ENCODE measurements at regions not wholly inside any gene's neighbourhood (a gene's known extent, or its start where the extent isn't known, plus 50 kb on each side); places are given as distances from the start of the nearest gene placed in this dataset.
"Not testable (repeated sequence)": the region's sequence is repeated elsewhere in the genome, so short reads cannot be mapped to it uniquely, and the experiment has no call there.

DNA sequence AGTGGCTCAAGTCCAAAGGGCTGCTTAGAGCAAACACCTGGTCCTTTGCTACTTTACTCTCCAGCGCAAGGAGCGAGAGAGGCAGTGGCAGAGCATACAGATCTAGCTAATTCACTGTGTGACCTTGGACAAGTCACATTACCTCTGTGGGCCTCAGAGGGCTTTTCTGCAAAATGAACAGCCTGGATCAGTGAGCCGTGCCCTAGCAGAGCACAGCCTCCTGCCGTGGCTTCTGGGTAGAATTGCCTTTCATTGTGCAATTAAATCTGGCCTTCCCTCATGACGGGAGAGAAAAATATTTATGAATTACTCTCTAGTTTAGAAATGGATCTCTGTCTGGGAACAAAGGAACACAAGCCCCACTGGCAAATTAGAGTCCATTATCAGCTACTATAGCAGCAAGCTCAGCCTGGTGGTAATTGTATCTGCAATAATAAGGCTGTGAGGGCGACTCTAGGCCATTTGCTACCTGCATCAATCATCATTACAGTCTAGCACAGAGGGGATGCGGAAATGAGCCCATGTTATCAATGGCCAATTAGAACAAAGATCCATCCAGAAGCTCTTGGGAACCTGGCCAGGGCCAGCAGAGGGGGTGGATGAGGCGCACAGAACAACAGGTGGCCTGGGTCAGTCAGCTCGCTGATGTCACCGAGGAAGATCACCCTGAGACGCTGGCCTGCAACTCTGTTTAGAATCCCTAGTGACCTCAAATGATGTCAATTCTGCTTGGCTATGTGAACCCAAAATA, 114.2 kb upstream of the LY86 start:
- no peak for DNase-seq (ENCODE audit: low read depth in 4 of 4, low spot score in 1 of 4)

- DNase-seq (ENCODE audit: low read depth in 4 of 4, low spot score in 1 of 4): no peak
Measured at GRCh38 chr6:6479785-6480184, 108.7 kb upstream of the LY86 start.

DNA sequence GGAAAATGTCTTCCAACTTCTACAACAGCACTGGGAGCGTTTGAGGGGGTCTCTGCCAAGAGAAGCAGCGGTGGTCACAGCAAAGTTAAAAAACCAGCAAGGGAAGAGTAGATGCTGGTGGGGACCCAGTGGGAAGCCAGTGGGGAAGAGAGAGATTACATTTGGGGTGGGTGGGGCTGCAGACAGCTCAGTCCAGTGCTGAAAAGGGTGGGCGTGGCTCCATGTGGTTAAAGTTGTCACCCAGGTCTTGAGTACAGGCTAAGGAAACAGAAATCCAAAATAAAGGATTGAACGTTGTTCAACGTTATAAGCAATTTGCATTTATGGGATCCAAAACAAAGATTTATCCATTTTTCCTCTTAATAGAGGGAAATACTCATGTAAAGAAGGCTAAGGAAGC, 106.3 kb upstream of the LY86 start:
- DNase-seq (ENCODE audit: low read depth in 4 of 4, low spot score in 1 of 4): no peak

GRCh38 chr6:6483168-6483567, 105.4 kb upstream of the LY86 start:
- DNase-seq (ENCODE audit: low read depth in 4 of 4, low spot score in 1 of 4): no peak

DNA sequence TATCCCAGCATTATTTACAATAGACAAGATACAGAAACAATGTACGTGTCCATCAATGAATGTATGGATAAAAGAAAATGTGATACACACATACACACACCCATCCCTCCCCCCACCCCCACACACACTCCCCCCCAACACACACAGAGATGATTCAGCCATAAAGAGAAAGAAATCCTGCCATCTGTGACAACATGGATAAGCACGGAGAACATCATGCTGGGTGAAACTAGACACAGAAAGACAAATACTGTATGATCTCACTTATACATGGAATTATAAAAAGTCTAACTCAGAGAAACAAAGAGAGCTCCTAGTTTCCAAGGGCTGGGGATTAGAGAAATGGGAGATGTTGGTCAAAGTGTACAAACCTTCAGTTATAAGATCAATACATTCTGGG, 104.8 kb upstream of the LY86 start:
- DNase-seq (ENCODE audit: low read depth in 4 of 4, low spot score in 1 of 4): no peak

DNA sequence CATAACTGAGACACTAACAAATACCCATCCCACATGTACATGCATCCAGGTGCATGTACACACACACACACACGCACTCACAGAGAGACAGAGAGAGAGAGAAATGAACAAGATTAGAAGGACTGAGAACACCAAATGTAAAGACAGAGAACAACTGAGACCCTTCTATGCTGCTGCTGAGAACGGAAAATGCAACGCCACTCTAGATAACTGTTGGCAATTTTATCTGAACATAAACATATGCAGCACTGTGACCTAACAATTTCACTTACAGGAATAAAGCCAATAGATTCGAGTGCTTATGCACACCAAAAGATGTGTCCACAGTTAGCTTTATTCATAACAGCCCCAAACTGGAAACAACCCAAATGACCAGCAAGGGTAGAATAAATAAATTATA, 103.8 kb upstream of the LY86 start:
- no peak for DNase-seq (ENCODE audit: low read depth in 4 of 4, low spot score in 1 of 4)

DNA sequence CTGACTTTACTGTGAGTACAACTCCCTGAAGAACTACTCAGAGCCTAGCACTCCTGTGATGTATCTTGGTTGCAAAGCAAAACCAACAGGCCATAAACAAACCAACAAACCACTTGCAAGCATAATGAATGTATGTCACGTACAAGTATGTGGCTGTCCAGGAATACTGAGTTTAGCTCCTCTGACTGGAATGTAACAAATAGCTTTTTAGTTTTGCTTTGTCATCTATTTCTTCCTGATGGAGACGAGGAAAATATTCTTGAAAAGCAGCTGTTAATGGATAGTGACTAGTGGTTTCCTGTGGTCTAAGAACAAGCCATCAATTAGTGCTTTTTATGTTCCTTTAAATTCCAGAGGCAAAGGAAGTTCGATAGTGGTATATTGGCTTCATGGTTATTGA, 101.9 kb upstream of the LY86 start:
- no peak for DNase-seq (ENCODE audit: low read depth in 4 of 4, low spot score in 1 of 4)

- no peak for DNase-seq (ENCODE audit: low read depth in 4 of 4, low spot score in 1 of 4)
Measured at GRCh38 chr6:6491761-6492160, 96.8 kb upstream of the LY86 start.

GRCh38 chr6:6492675-6493074, 95.8 kb upstream of the LY86 start:
- no peak for DNase-seq (ENCODE audit: low read depth in 4 of 4, low spot score in 1 of 4)

DNA sequence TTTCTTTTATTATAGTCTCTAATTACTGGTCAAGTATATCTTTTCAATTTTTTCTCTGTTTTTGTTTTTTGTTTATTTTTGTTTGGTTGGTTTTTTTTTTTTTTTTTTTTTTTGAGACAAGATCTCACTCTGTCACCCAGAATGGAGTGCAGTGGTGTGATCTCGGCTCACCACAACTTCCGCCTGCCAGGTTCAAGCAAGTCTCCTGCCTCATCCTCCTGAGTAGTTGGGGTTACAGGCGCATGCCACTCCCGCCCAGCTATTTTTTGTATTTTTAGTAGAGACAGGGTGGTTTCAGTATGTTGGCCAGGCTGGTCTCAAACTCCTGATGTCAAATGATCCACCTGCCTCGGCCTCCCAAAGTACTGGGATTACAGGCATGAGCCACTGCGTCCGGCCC, 94.4 kb upstream of the LY86 start:
- DNase-seq (ENCODE audit: low read depth in 4 of 4, low spot score in 1 of 4): not testable (repeated sequence)

DNA sequence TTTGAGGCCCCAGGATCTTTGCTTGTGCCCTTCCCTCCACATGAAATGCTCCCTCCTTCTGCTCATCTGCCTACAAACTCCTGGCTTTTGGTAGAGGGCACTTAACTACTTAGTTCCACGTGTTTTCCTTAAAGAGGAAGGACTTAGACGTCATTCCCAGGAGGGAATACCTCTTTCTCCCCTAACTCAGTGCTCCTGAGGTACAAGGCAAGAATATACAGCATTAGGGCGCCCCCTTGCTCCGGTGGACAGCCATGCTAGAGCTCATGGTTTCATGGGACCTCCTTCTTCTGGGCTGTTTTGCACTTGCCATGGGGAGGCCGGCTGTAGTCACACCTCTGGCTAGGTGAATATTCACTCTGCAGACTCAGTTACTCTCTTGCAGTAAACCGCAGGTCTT, 93.8 kb upstream of the LY86 start:
- DNase-seq (ENCODE audit: low read depth in 4 of 4, low spot score in 1 of 4): peak in 1 of 4 experiments; percentile 9

- no peak for DNase-seq (ENCODE audit: low read depth in 4 of 4, low spot score in 1 of 4)
Measured at GRCh38 chr6:6495851-6496250, 92.7 kb upstream of the LY86 start.

- DNase-seq (ENCODE audit: low read depth in 4 of 4, low spot score in 1 of 4): no peak
Measured at GRCh38 chr6:6497541-6497940, 91.0 kb upstream of the LY86 start.

GRCh38 chr6:6497976-6498375, 90.5 kb upstream of the LY86 start:
- no peak for DNase-seq (ENCODE audit: low read depth in 4 of 4, low spot score in 1 of 4)

- no peak for DNase-seq (ENCODE audit: low read depth in 4 of 4, low spot score in 1 of 4)
Measured at GRCh38 chr6:6503191-6503590, 85.3 kb upstream of the LY86 start.

GRCh38 chr6:6505111-6505510, 83.4 kb upstream of the LY86 start:
- no peak for DNase-seq (ENCODE audit: low read depth in 4 of 4, low spot score in 1 of 4)

GRCh38 chr6:6508643-6509042, 79.9 kb upstream of the LY86 start:
- DNase-seq (ENCODE audit: low read depth in 4 of 4, low spot score in 1 of 4): no peak

- no peak for DNase-seq (ENCODE audit: low read depth in 4 of 4, low spot score in 1 of 4)
Measured at GRCh38 chr6:6509284-6509683, 79.2 kb upstream of the LY86 start.

DNA sequence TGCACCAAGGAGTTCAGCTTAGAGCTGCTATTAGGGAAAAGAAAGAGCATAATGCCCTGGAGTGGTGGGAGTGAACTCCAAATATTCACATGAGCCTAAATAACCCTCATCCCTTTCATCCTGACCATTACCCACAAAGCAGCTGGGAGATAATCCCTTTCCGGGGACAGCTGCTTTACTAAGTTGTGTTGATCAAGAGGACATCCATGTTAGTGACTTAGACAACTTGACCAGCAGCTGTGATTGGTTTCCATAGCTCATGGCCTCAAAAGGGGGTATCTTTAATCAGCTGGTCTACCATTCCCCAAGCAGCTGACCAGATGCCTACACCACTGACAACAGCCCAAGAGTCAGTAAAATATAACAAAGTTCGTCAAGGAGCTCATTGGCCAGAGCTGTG, 75.8 kb upstream of the LY86 start:
- DNase-seq (ENCODE audit: low read depth in 4 of 4, low spot score in 1 of 4): no peak

GRCh38 chr6:6515691-6516607, 72.6 kb upstream of the LY86 start:
- peak in 3 of 4 experiments; percentile 11 to 58 (median 20) for DNase-seq (ENCODE audit: low read depth in 4 of 4, low spot score in 1 of 4)

GRCh38 chr6:6516666-6517458, 71.7 kb upstream of the LY86 start:
- no peak for DNase-seq (ENCODE audit: low read depth in 4 of 4, low spot score in 1 of 4)
